Loucy (cell line): ENCODE measurements at regions not wholly inside any gene's neighbourhood (a gene's known extent, or its start where the extent isn't known, plus 50 kb on each side); places are given as distances from the start of the nearest gene placed in this dataset.

Experiments
- H2AFZ ChIP-seq: fragments of 200-600 bp; sonication (generic); 2 replicates; pipeline ENCODE4 v1.6.0; 2016; ENCODE audit warnings: antibody characterized with exemption, mild to moderate bottlenecking, low read length, moderate library complexity
- H3F3A ChIP-seq: fragments of 200-600 bp; 2 replicates; pipeline ENCODE4 v1.6.0; 2016; ENCODE audit warnings: antibody characterized with exemption, low read depth, mild to moderate bottlenecking
- H3K27me3 ChIP-seq: fragments of 200-600 bp; sonication (generic); 2 replicates; pipeline ENCODE4 v1.6.1; 2014; ENCODE audit warnings: low read length, mild to moderate bottlenecking; ENCODE audit not compliant: insufficient read depth, poor library complexity, severe bottlenecking
- H3K36me3 ChIP-seq: fragments of 200-600 bp; sonication (generic); 2 replicates; pipeline ENCODE4 v1.6.1; 2016; ENCODE audit warnings: low read length; ENCODE audit not compliant: insufficient read depth
- H3K4me1 ChIP-seq: fragments of 200-600 bp; sonication (generic); 2 replicates; pipeline ENCODE4 v1.5.1; 2014; ENCODE audit warnings: low read length, mild to moderate bottlenecking; ENCODE audit not compliant: insufficient read depth, poor library complexity, severe bottlenecking
- H3K4me2 ChIP-seq: fragments of 200-600 bp; sonication (generic); 2 replicates; pipeline ENCODE4 v1.6.0; 2014; ENCODE audit warnings: antibody characterized with exemption, low read length, low read depth, mild to moderate bottlenecking; ENCODE audit not compliant: poor library complexity, severe bottlenecking
- H3K4me3 ChIP-seq: fragments of 200-600 bp; sonication (generic); 2 replicates; pipeline ENCODE4 v1.5.1; 2014; ENCODE audit warnings: low read length, mild to moderate bottlenecking, mixed read lengths; ENCODE audit not compliant: poor library complexity, severe bottlenecking
- H3K79me2 ChIP-seq: fragments of 200-600 bp; sonication (generic); 2 replicates; pipeline ENCODE4 v1.6.1; 2014; ENCODE audit warnings: low read length; ENCODE audit not compliant: insufficient read depth
- H3K9ac ChIP-seq: fragments of 200-600 bp; sonication (generic); 2 replicates; pipeline ENCODE4 v1.6.0; 2014; ENCODE audit warnings: mild to moderate bottlenecking, low read depth, low read length, moderate library complexity; ENCODE audit not compliant: poor library complexity, severe bottlenecking
- H3K9me2 ChIP-seq: fragments of 200-600 bp; sonication (generic); replicated peaks from 2 replicates; pipeline ENCODE4 v1.6.1; 2016; ENCODE audit warnings: low read depth, low read length, mixed read lengths
- H3K9me3 ChIP-seq: fragments of 200-600 bp; sonication (generic); 2 replicates; pipeline ENCODE4 v1.6.1; 2014; ENCODE audit warnings: mild to moderate bottlenecking, antibody characterized with exemption, low read length, low read depth; ENCODE audit not compliant: insufficient read depth
- H4K20me1 ChIP-seq: fragments of 200-600 bp; sonication (generic); 2 replicates; pipeline ENCODE4 v1.6.0; 2014; ENCODE audit warnings: antibody characterized with exemption, low read length, mild to moderate bottlenecking; ENCODE audit not compliant: insufficient read depth, poor library complexity, severe bottlenecking
- EZH2phosphoT487 ChIP-seq: fragments of 200-600 bp; IDR thresholded peaks from 2 replicates; pipeline ENCODE4 v1.6.1; 2018; ENCODE audit warnings: antibody characterized with exemption, mild to moderate bottlenecking, moderate library complexity, borderline replicate concordance
- TF ChIP-seq, protein P1 (sequence below): fragments of 200-600 bp; sonication (generic); conservative IDR thresholded peaks from 2 replicates; pipeline ENCODE4 v1.5.1; 2014; ENCODE audit warnings: mild to moderate bottlenecking, antibody characterized with exemption, low read length

DNA sequence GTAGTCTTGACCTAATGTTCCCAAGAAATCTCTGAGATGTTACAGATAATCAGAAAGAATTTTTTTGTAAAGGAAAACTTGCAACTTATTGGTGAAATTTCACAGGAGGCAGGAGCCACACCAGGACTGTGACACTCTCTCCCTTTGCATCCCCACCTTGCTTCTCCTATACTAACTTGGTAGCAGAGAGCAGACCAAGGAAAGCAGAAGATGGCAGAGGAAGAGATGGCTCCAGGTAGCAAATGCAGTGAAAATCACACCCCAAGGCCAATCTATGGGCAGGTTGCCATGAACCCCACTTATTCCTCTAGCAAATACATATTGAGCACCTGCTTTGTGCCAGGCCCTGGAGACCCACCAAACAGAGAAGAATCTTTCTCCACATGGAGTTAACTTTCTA, 303.4 kb upstream of the C1orf174 start:
- H3K36me3 ChIP-seq = no peaks in the 10 kb centered on the region
- H2AFZ ChIP-seq = no peak overlapping the region
- no peaks in the 10 kb centered on the region for H3K79me2 ChIP-seq
- H3K4me2 ChIP-seq = no peak overlapping the region
- H4K20me1 ChIP-seq = no peaks in the 10 kb centered on the region
- H3K27me3 ChIP-seq = no peaks in the 10 kb centered on the region
- H3K9me2 ChIP-seq = no peaks in the 10 kb centered on the region
- no peak overlapping the region for H3K4me3 ChIP-seq
- no peaks in the 10 kb centered on the region for H3K4me1 ChIP-seq
- TF ChIP-seq, protein P1, sequence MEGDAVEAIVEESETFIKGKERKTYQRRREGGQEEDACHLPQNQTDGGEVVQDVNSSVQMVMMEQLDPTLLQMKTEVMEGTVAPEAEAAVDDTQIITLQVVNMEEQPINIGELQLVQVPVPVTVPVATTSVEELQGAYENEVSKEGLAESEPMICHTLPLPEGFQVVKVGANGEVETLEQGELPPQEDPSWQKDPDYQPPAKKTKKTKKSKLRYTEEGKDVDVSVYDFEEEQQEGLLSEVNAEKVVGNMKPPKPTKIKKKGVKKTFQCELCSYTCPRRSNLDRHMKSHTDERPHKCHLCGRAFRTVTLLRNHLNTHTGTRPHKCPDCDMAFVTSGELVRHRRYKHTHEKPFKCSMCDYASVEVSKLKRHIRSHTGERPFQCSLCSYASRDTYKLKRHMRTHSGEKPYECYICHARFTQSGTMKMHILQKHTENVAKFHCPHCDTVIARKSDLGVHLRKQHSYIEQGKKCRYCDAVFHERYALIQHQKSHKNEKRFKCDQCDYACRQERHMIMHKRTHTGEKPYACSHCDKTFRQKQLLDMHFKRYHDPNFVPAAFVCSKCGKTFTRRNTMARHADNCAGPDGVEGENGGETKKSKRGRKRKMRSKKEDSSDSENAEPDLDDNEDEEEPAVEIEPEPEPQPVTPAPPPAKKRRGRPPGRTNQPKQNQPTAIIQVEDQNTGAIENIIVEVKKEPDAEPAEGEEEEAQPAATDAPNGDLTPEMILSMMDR = no peak
- no peak for TF ChIP-seq EZH2phosphoT487
- H3K9me3 ChIP-seq = peaks cover 13% of the 10 kb centered on the region; the same call in 1 of the 2 replicates
- no peaks in the 10 kb centered on the region for H3F3A ChIP-seq
- no peak overlapping the region for H3K9ac ChIP-seq

DNA sequence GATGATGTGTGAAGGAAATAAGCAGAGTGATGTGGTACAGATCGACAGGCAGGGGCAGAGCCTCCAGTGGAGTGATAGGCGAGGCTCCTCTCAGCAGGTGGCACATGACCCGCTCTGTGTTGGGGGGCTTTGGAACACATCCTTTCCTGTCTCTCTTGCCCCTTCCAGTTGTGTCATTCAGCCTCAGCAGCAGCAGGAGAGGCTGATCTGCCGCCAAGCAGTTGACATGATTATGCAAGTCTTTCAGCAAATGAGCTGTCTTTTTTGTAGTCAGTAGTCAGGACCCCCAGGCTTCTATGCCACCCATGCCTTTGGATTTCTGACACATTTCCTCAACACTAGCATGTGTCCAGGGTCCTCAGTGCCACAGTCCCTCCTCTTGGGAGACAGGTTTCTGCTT, 307.1 kb upstream of the C1orf174 start:
- H3K9me2 ChIP-seq = no peaks in the 10 kb centered on the region
- no peaks in the 10 kb centered on the region for H3F3A ChIP-seq
- H3K4me2 ChIP-seq = no peak overlapping the region
- no peaks in the 10 kb centered on the region for H3K79me2 ChIP-seq
- H3K36me3 ChIP-seq = no peaks in the 10 kb centered on the region
- no peaks in the 10 kb centered on the region for H4K20me1 ChIP-seq
- no peak overlapping the region for H3K9ac ChIP-seq
- H2AFZ ChIP-seq = no peak overlapping the region
- TF ChIP-seq, protein P1 = no peak
- TF ChIP-seq EZH2phosphoT487 = no peak
- no peaks in the 10 kb centered on the region for H3K4me1 ChIP-seq
- H3K4me3 ChIP-seq = no peak overlapping the region
- peaks cover 13% of the 10 kb centered on the region; the same call in 1 of the 2 replicates for H3K9me3 ChIP-seq
- H3K27me3 ChIP-seq = no peaks in the 10 kb centered on the region

DNA sequence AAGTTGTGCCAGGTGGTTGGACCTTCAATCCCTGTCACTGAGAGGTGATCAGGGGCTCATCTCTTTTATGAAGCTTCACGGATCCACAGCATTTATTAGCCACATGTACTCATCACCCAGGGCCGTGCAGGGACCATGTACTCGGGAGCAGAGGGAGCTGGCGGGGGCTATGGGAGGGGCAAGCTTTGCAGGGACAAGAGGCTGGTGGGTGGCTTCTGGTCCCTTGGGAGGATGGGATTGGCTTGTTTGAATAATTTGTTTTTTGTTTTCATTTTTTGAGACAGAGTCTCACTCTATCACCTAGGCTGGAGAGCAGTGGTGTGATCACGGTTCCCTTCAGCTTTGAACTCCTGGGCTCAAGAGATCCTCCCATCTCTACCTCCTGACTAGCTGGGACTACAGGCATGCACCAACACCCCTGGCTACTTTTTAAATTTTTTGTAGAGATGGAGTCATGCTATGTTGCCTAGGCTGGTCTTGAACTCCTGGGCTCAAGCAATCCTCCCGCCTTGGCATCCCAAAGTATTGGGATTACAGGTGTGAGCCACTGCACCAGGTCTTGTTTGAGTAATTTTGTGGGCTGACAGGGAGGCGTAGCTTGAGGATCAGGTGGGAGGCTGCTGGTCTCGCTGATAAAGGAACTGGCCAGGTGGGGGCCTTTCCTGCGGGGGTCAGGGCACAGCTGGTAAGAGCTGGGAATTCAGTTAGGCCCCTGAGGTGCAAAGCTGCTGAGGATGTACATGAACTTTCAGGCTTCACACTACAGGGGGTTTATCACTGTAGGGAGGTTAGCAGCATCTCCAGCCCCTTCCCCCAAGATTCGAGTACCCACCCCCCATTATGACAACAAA, 308.0 kb upstream of the C1orf174 start:
- Histone ChIP-seq H3K9me2 (no peaks in the 10 kb centered on the region), H3K4me3 (no peak overlapping the region), H3K36me3 (no peaks in the 10 kb centered on the region), H3K4me1 (no peaks in the 10 kb centered on the region), H3K9me3 (peaks cover 13% of the 10 kb centered on the region; the same call in 1 of the 2 replicates), H3K79me2 (no peaks in the 10 kb centered on the region), H4K20me1 (no peaks in the 10 kb centered on the region), H3F3A (no peaks in the 10 kb centered on the region), H3K4me2 (no peak overlapping the region), H2AFZ (no peak overlapping the region), H3K27me3 (no peaks in the 10 kb centered on the region), H3K9ac (no peak overlapping the region)
- no peak for TF ChIP-seq EZH2phosphoT487
- TF ChIP-seq, protein P1 = no peak
